Lung (tissue), 11 donors: ENCODE measurements at regions not wholly inside any gene's neighbourhood (a gene's known extent, or its start where the extent isn't known, plus 50 kb on each side); places are given as distances from the start of the nearest gene placed in this dataset.
A peak's percentile ranks its signal among the peaks of the same experiment; 100 is the strongest.

Source experiments
- ATAC-seq: fragments of 200-7000 bp; cut with Tn5 transposase; one replicate; pipeline ENCODE4 v1.9.1; 2020; ENCODE audit warnings: moderate number of reproducible peaks; ENCODE audit not compliant: insufficient read depth, low FRiP score
- DNase-seq, 3 donors: peaks; one replicate each; pipeline ENCODE4 v3.0.0-alpha.2; 2013 to 2017
- H3K27ac ChIP-seq, 2 donors: one replicate each; pipeline ENCODE4 v1.5.1; 2013; ENCODE audit warnings: mild to moderate bottlenecking in 2 of 2, moderate library complexity in 2 of 2, control low read depth in 1 of 2, inconsistent platforms in 1 of 2, low read depth in 1 of 2, low read length in 1 of 2
- H3K27me3 ChIP-seq, 3 donors: one replicate each; pipeline ENCODE4 v1.5.1; 2013; ENCODE audit warnings: low read length in 2 of 3; ENCODE audit not compliant: control insufficient read depth in 3 of 3, insufficient read depth in 3 of 3
- H3K36me3 ChIP-seq, 4 donors: one replicate each; pipeline ENCODE4 v1.5.1; 2013; ENCODE audit warnings: low read length in 4 of 4, mild to moderate bottlenecking in 1 of 4, moderate library complexity in 1 of 4; ENCODE audit not compliant: control insufficient read depth in 4 of 4, insufficient read depth in 4 of 4
- H3K4me1 ChIP-seq, 5 donors: one replicate each; pipeline ENCODE4 v1.5.1; 2013; ENCODE audit warnings: low read length in 5 of 5, mild to moderate bottlenecking in 2 of 5, moderate library complexity in 1 of 5; ENCODE audit not compliant: control insufficient read depth in 5 of 5, insufficient read depth in 5 of 5
- H3K4me3 ChIP-seq: one replicate; pipeline ENCODE4 v1.5.1; 2013; ENCODE audit warnings: mild to moderate bottlenecking, control low read depth, moderate library complexity
- H3K9ac ChIP-seq, 2 donors: one replicate each; pipeline ENCODE4 v1.5.1; 2013; ENCODE audit warnings: low read length in 2 of 2, control low read depth in 1 of 2; ENCODE audit not compliant: insufficient read depth in 1 of 2
- H3K9me3 ChIP-seq, 4 donors: one replicate each; pipeline ENCODE4 v1.5.1; 2013; ENCODE audit warnings: low read length in 3 of 4, mild to moderate bottlenecking in 1 of 4, moderate library complexity in 1 of 4; ENCODE audit not compliant: control insufficient read depth in 4 of 4, insufficient read depth in 3 of 4
- CTCF ChIP-seq: IDR thresholded peaks from 2 replicates; pipeline ENCODE4 v1.5.1; 2012; ENCODE audit warnings: mild to moderate bottlenecking; ENCODE audit errors: control extremely low read depth, extremely low read depth
- WGBS, 2 donors: extraction: QIAGEN DNeasy Blood & Tissue Kit; methylation state at CpG; one replicate each; pipeline ENCODE4 v1.1.7; 2013; 5-methylcytosine and 5-hydroxymethylcytosine counted together
- donor health status: control.
- donor health status: control.
- donor health status: Bipolar disorder and iron deficiency.
- donor health status: healthy.
- donor health status: DM: yes; HTN: yes; CAD: no.

- Histone ChIP-seq H3K9ac (no peak overlapping the region), H3K4me1 (no peaks in the 10 kb centered on the region), H3K4me3 (no peak overlapping the region), H3K9me3 (peaks cover 0 to 2% (median 0%) of the 10 kb centered on the region in 4 donors), H3K27me3 (no peaks in the 10 kb centered on the region), H3K27ac (no peak overlapping the region), H3K36me3 (no peaks in the 10 kb centered on the region)
- DNase-seq (no peak), ATAC-seq (no peak)
- no peak for TF ChIP-seq CTCF
Observed at GRCh38 chr3:86723433-86723832, 267.5 kb downstream of the VGLL3 start.

- H3K4me1 ChIP-seq = no peaks in the 10 kb centered on the region
- TF ChIP-seq CTCF = no peak
- WGBS, 2 donors = 80 to 85% methylated on average over 2 of the region's 2 CpGs
- H3K27ac ChIP-seq = no peak overlapping the region
- no peak for ATAC-seq
- no peak overlapping the region for H3K9ac ChIP-seq
- no peak for DNase-seq
- H3K4me3 ChIP-seq = no peak overlapping the region
- peaks cover 0 to 6% (median 0%) of the 10 kb centered on the region in 4 donors for H3K9me3 ChIP-seq
- no peaks in the 10 kb centered on the region for H3K36me3 ChIP-seq
- no peaks in the 10 kb centered on the region for H3K27me3 ChIP-seq
Observed at GRCh38 chr3:86711634-86712033, 279.3 kb downstream of the VGLL3 start.

- Histone ChIP-seq H3K4me3 (no peak overlapping the region), H3K27me3 (no peaks in the 10 kb centered on the region), H3K27ac (no peak overlapping the region), H3K9ac (no peak overlapping the region), H3K9me3 (peaks cover 0 to 6% (median 0%) of the 10 kb centered on the region in 4 donors), H3K4me1 (no peaks in the 10 kb centered on the region), H3K36me3 (no peaks in the 10 kb centered on the region)
- DNase-seq = no peak
- ATAC-seq = no peak
- no peak for TF ChIP-seq CTCF
- 86 to 88% methylated on average over 7 of the region's 7 CpGs for WGBS, 2 donors
Observed at GRCh38 chr3:86708893-86709292, 282.1 kb downstream of the VGLL3 start.

- Histone ChIP-seq H3K9me3 (no peaks in the 10 kb centered on the region), H3K4me3 (no peak overlapping the region), H3K4me1 (no peaks in the 10 kb centered on the region), H3K27me3 (no peaks in the 10 kb centered on the region), H3K27ac (no peak overlapping the region), H3K9ac (no peak overlapping the region), H3K36me3 (no peaks in the 10 kb centered on the region)
- DNase-seq = peak in 2 of 3 donors; percentile 2 to 27
- no peak for TF ChIP-seq CTCF
- ATAC-seq = no peak
- 12 to 13% methylated on average over 1 of the region's 1 CpG for WGBS, 2 donors
Observed at GRCh38 chr3:86702381-86702958, 288.5 kb downstream of the VGLL3 start.
